Gastroesophageal sphincter (tissue), 3 donors: ENCODE measurements at regions not wholly inside any gene's neighbourhood (a gene's known extent, or its start where the extent isn't known, plus 50 kb on each side); places are given as distances from the start of the nearest gene placed in this dataset.

Experiments used
- CTCF ChIP-seq, 4 experiments: fragments of 200-600 bp in 2 of 4; fragments of 450-650 bp in 2 of 4; sonication (generic) in 1 of 4; IDR thresholded peaks; one replicate each; pipeline ENCODE4 v1.5.1; 2017 to 2019; ENCODE audit warnings: antibody characterized with exemption in 4 of 4, mild to moderate bottlenecking in 2 of 4, moderate library complexity in 2 of 4
- EP300 ChIP-seq: sonication (generic); formaldehyde crosslinking; IDR thresholded peaks from one replicate; pipeline ENCODE4 v1.6.1; 2017; ENCODE audit warnings: antibody characterized with exemption, mild to moderate bottlenecking
- POLR2A ChIP-seq, 2 donors: fragments of 450-650 bp; IDR thresholded peaks; one replicate each; pipeline ENCODE4 v1.6.1; 2017; ENCODE audit warnings: antibody characterized with exemption in 2 of 2, mild to moderate bottlenecking in 2 of 2, moderate library complexity in 1 of 2
- POLR2AphosphoS5 ChIP-seq: sonication (generic); formaldehyde crosslinking; IDR thresholded peaks from one replicate; pipeline ENCODE4 v1.6.1; 2017; ENCODE audit warnings: antibody characterized with exemption

GRCh38 chrX:147741776-147742175, 169.9 kb upstream of the FMR1 start:
- TF ChIP-seq CTCF (IDR thresholded peaks at IDR 0.05) (no peak), POLR2A (IDR thresholded peaks at IDR 0.05) (no peak), EP300 (no peak), POLR2AphosphoS5 (no peak)
